Liver (tissue), 3 donors: ENCODE measurements at regions not wholly inside any gene's neighbourhood (a gene's known extent, or its start where the extent isn't known, plus 50 kb on each side); places are given as distances from the start of the nearest gene placed in this dataset.

ENCODE experiments used
- EGR1 ChIP-seq, 2 donors: IDR thresholded peaks; 2 replicates each; pipeline ENCODE4 v1.6.1; 2016 to 2018; ENCODE audit warnings: antibody characterized with exemption in 2 of 2, low read depth in 2 of 2
- FOXA1 ChIP-seq: IDR thresholded peaks from 2 replicates; pipeline ENCODE4 v1.6.1; 2016; ENCODE audit warnings: antibody characterized with exemption
- HNF4G ChIP-seq: IDR thresholded peaks from 2 replicates; pipeline ENCODE4 v1.6.1; 2016; ENCODE audit warnings: antibody characterized with exemption
- JUND ChIP-seq, 2 donors: IDR thresholded peaks; 2 replicates each; pipeline ENCODE4 v1.6.1; 2016; ENCODE audit warnings: antibody characterized with exemption in 2 of 2
- RAD21 ChIP-seq, 2 donors: IDR thresholded peaks; 2 replicates each; pipeline ENCODE4 v1.6.1; 2016; ENCODE audit warnings: antibody characterized with exemption in 2 of 2, mild to moderate bottlenecking in 2 of 2
- RXRA ChIP-seq, 2 donors: IDR thresholded peaks; 2 replicates each; pipeline ENCODE4 v1.6.1; 2017 to 2018; ENCODE audit warnings: antibody characterized with exemption in 2 of 2, mild to moderate bottlenecking in 1 of 2
- SP1 ChIP-seq: IDR thresholded peaks from 2 replicates; pipeline ENCODE4 v1.6.1; 2018; ENCODE audit warnings: antibody characterized with exemption, mild to moderate bottlenecking
- TAF1 ChIP-seq: conservative IDR thresholded peaks from 2 replicates; pipeline ENCODE4 v1.6.1; 2016; ENCODE audit warnings: antibody characterized with exemption, mild to moderate bottlenecking
- YY1 ChIP-seq: IDR thresholded peaks from 2 replicates; pipeline ENCODE4 v1.6.1; 2016; ENCODE audit warnings: antibody characterized with exemption, mild to moderate bottlenecking
- TF ChIP-seq, protein P1 (sequence below): IDR thresholded peaks from 2 replicates; pipeline ENCODE4 v1.6.1; 2016; ENCODE audit warnings: antibody characterized with exemption
- TF ChIP-seq, protein P2 (sequence below): fragments of 150-350 bp; IDR thresholded peaks from 2 replicates; pipeline ENCODE4 v1.5.1; 2017; ENCODE audit warnings: improper control_type of control experiment, low read depth, low read length; ENCODE audit not compliant: missing input control
- TF ChIP-seq, protein P3 (sequence below): IDR thresholded peaks from 2 replicates; pipeline ENCODE4 v1.6.1; 2016; ENCODE audit warnings: antibody characterized with exemption, mild to moderate bottlenecking
- TF ChIP-seq, protein P4 (sequence below): IDR thresholded peaks from 2 replicates; pipeline ENCODE4 v1.6.1; 2016; ENCODE audit warnings: antibody characterized with exemption
- TF ChIP-seq, protein P5 (sequence below): IDR thresholded peaks from 2 replicates; pipeline ENCODE4 v1.6.1; 2016; ENCODE audit warnings: antibody characterized with exemption
- donor health status: healthy.
- donor health status: healthy.

DNA sequence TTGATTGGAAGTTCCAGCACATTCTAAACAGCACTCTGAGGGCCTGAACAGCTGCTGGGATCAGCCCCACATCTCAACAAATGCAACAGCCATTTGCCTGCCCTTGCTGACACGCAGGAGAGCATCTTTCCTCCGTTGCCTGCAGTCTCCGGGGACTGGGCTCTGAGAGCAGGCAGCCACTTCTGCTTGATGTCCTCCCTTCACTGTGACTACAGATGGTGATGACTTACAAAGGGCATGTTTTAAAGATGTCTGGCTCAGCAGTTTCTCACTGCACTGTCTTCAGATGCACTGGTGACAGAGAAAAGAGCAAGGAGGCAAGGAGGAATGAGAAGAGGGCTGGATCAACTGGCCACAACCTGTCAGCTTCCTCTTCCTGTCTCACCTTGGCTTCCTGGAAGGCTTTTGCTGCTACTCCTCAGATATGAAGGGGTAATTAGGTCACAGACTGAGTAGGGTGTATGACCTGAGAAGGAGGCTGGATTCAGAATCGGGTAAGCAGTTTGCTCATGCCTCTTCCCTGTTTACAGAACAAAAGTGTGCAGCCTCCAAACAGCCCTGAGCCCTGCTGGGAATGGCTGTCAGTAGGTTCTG, 143.5 kb upstream of the GHITM start:
- TF ChIP-seq, protein P1, sequence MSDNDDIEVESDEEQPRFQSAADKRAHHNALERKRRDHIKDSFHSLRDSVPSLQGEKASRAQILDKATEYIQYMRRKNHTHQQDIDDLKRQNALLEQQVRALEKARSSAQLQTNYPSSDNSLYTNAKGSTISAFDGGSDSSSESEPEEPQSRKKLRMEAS, result no peak
- TF ChIP-seq, protein P2, sequence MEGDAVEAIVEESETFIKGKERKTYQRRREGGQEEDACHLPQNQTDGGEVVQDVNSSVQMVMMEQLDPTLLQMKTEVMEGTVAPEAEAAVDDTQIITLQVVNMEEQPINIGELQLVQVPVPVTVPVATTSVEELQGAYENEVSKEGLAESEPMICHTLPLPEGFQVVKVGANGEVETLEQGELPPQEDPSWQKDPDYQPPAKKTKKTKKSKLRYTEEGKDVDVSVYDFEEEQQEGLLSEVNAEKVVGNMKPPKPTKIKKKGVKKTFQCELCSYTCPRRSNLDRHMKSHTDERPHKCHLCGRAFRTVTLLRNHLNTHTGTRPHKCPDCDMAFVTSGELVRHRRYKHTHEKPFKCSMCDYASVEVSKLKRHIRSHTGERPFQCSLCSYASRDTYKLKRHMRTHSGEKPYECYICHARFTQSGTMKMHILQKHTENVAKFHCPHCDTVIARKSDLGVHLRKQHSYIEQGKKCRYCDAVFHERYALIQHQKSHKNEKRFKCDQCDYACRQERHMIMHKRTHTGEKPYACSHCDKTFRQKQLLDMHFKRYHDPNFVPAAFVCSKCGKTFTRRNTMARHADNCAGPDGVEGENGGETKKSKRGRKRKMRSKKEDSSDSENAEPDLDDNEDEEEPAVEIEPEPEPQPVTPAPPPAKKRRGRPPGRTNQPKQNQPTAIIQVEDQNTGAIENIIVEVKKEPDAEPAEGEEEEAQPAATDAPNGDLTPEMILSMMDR, result no peak
- TF ChIP-seq TAF1, result no peak
- TF ChIP-seq, protein P3, sequence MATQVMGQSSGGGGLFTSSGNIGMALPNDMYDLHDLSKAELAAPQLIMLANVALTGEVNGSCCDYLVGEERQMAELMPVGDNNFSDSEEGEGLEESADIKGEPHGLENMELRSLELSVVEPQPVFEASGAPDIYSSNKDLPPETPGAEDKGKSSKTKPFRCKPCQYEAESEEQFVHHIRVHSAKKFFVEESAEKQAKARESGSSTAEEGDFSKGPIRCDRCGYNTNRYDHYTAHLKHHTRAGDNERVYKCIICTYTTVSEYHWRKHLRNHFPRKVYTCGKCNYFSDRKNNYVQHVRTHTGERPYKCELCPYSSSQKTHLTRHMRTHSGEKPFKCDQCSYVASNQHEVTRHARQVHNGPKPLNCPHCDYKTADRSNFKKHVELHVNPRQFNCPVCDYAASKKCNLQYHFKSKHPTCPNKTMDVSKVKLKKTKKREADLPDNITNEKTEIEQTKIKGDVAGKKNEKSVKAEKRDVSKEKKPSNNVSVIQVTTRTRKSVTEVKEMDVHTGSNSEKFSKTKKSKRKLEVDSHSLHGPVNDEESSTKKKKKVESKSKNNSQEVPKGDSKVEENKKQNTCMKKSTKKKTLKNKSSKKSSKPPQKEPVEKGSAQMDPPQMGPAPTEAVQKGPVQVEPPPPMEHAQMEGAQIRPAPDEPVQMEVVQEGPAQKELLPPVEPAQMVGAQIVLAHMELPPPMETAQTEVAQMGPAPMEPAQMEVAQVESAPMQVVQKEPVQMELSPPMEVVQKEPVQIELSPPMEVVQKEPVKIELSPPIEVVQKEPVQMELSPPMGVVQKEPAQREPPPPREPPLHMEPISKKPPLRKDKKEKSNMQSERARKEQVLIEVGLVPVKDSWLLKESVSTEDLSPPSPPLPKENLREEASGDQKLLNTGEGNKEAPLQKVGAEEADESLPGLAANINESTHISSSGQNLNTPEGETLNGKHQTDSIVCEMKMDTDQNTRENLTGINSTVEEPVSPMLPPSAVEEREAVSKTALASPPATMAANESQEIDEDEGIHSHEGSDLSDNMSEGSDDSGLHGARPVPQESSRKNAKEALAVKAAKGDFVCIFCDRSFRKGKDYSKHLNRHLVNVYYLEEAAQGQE, result no peak
- no peak for TF ChIP-seq HNF4G
- TF ChIP-seq YY1, result no peak
- TF ChIP-seq EGR1 (IDR thresholded peaks at IDR 0.05; ENCODE audit: low read depth in 2 of 2), result no peak
- no peak for TF ChIP-seq RAD21 (IDR thresholded peaks at IDR 0.05)
- no peak for TF ChIP-seq SP1
- TF ChIP-seq, protein P4, sequence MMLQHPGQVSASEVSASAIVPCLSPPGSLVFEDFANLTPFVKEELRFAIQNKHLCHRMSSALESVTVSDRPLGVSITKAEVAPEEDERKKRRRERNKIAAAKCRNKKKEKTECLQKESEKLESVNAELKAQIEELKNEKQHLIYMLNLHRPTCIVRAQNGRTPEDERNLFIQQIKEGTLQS, result no peak
- no peak for TF ChIP-seq FOXA1
- TF ChIP-seq, protein P5, sequence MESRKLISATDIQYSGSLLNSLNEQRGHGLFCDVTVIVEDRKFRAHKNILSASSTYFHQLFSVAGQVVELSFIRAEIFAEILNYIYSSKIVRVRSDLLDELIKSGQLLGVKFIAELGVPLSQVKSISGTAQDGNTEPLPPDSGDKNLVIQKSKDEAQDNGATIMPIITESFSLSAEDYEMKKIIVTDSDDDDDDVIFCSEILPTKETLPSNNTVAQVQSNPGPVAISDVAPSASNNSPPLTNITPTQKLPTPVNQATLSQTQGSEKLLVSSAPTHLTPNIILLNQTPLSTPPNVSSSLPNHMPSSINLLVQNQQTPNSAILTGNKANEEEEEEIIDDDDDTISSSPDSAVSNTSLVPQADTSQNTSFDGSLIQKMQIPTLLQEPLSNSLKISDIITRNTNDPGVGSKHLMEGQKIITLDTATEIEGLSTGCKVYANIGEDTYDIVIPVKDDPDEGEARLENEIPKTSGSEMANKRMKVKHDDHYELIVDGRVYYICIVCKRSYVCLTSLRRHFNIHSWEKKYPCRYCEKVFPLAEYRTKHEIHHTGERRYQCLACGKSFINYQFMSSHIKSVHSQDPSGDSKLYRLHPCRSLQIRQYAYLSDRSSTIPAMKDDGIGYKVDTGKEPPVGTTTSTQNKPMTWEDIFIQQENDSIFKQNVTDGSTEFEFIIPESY, result no peak
- no peak for TF ChIP-seq JUND (IDR thresholded peaks at IDR 0.05)
- no peak for TF ChIP-seq RXRA (IDR thresholded peaks at IDR 0.05)
